GM12878 (cell line): ENCODE measurements at regions not wholly inside any gene's neighbourhood (a gene's known extent, or its start where the extent isn't known, plus 50 kb on each side); places are given as distances from the start of the nearest gene placed in this dataset.

Source experiments
- ATAC-seq: fragments of 200-7000 bp; cut with Tn5 transposase; 3 replicates; pipeline ENCODE4 v1.9.1; 2020; ENCODE audit warnings: mild to moderate bottlenecking, moderate library complexity
- BruUV-seq: library from RNA; stranded (reverse); fragments of 400-500 nt; replicated peaks from 2 replicates; lab custom pipeline; 2021; lab: Mats Ljungman, UMichigan
- CTCF ChIA-PET: fragments of 300-600 bp; sonication (Branson Sonifier 250); formaldehyde crosslinking; extraction: SDS; loops from one replicate; lab custom pipeline; 2021; ENCODE audit warnings: inconsistent platforms; lab: Yijun Ruan, JAX
- POLR2A ChIA-PET: fragments of 350-600 bp; formaldehyde crosslinking; extraction: SDS; loops from one replicate; lab custom pipeline; 2021; ENCODE audit warnings: inconsistent platforms; lab: Charles Lee
- RAD21 ChIA-PET: fragments of 300-600 bp; sonication (Branson Sonifier 250); formaldehyde crosslinking; loops from one replicate; lab custom pipeline; 2023; ENCODE audit warnings: antibody characterized with exemption; ENCODE audit not compliant: unreplicated experiment; lab: Charles Lee
- SMC1A ChIA-PET: fragments of 300-600 bp; sonication (Branson Sonifier 250); formaldehyde crosslinking; loops from one replicate; lab custom pipeline; 2023; ENCODE audit not compliant: unreplicated experiment, uncharacterized antibody; lab: Charles Lee
- DNase-seq: peaks from one replicate; pipeline ENCODE4 v3.0.0-alpha.2; 2011; ENCODE audit warnings: low read depth, low spot score
- FAIRE-seq: peaks from 3 replicates; lab custom pipeline; 2011; peaks lifted over from hg19 to GRCh38; lab: Jason Lieb, UNC
- H2AFZ ChIP-seq: 2 replicates; pipeline ENCODE4 v1.6.0; 2011; ENCODE audit warnings: low read depth, low read length, control low read depth; ENCODE audit not compliant: control insufficient read depth
- H3K27ac ChIP-seq: 2 replicates; pipeline ENCODE4 v1.5.1; 2011; ENCODE audit warnings: control low read depth; ENCODE audit not compliant: control insufficient read depth, insufficient read depth
- H3K27me3 ChIP-seq, 2 experiments: replicated peaks in 1 of 2; 2 replicates each; pipeline versions ENCODE4 v1.6.0 to v1.6.1; 2011; ENCODE audit warnings: low read length in 1 of 2; ENCODE audit not compliant: control insufficient read depth in 2 of 2, insufficient read depth in 2 of 2
- H3K36me3 ChIP-seq, 2 experiments: 2 replicates each; pipeline ENCODE4 v1.5.1; 2011; ENCODE audit warnings: low read length in 1 of 2; ENCODE audit not compliant: control insufficient read depth in 2 of 2, insufficient read depth in 2 of 2
- H3K4me1 ChIP-seq: 2 replicates; pipeline ENCODE4 v1.6.1; 2011; ENCODE audit warnings: mild to moderate bottlenecking, low read length, moderate library complexity, mixed read lengths; ENCODE audit not compliant: control insufficient read depth, insufficient read depth
- H3K4me2 ChIP-seq: 2 replicates; pipeline ENCODE4 v1.6.0; 2011; ENCODE audit warnings: control low read depth; ENCODE audit not compliant: control insufficient read depth, insufficient read depth
- H3K4me3 ChIP-seq: fragments of 200-600 bp; sonication (generic); 2 replicates; pipeline ENCODE4 v1.5.1; 2016
- H3K79me2 ChIP-seq: 2 replicates; pipeline ENCODE4 v1.6.0; 2011; ENCODE audit warnings: low read length; ENCODE audit not compliant: control insufficient read depth, insufficient read depth
- H3K9ac ChIP-seq: 2 replicates; pipeline ENCODE4 v1.8.0; 2011; ENCODE audit warnings: low read length, control low read depth, mixed read lengths; ENCODE audit not compliant: control insufficient read depth, insufficient read depth
- H3K9me3 ChIP-seq: replicated peaks from 3 replicates; pipeline ENCODE4 v1.5.1; 2011; ENCODE audit warnings: mild to moderate bottlenecking, low read length; ENCODE audit not compliant: control insufficient read depth, insufficient read depth
- H4K20me1 ChIP-seq: 2 replicates; pipeline ENCODE4 v1.6.0; 2011; ENCODE audit not compliant: control insufficient read depth, insufficient read depth
- BACH1 ChIP-seq: fragments of 450-650 bp; IDR thresholded peaks from 2 replicates; pipeline ENCODE4 v1.6.1; 2017; ENCODE audit warnings: mild to moderate bottlenecking, borderline replicate concordance
- FOXK2 ChIP-seq: fragments of 450-650 bp; IDR thresholded peaks from 2 replicates; pipeline ENCODE4 v1.6.1; 2017; ENCODE audit warnings: mild to moderate bottlenecking, moderate library complexity
- IRF4 ChIP-seq: IDR thresholded peaks from 2 replicates; pipeline ENCODE4 v1.6.1; 2011; ENCODE audit warnings: low read depth, low read length
- KAT2A ChIP-seq: conservative IDR thresholded peaks from 2 replicates; pipeline ENCODE4 v1.6.1; 2011; ENCODE audit warnings: low read depth, low read length; ENCODE audit not compliant: control insufficient read depth
- LARP7 ChIP-seq: fragments of 450-650 bp; IDR thresholded peaks from 2 replicates; pipeline ENCODE4 v1.6.1; 2017; ENCODE audit warnings: mild to moderate bottlenecking
- MYC ChIP-seq: IDR thresholded peaks from 2 replicates; pipeline ENCODE4 v1.6.1; 2011; ENCODE audit warnings: mild to moderate bottlenecking, low read length, moderate library complexity, inconsistent platforms; ENCODE audit not compliant: insufficient read depth, insufficient replicate concordance, insufficient read length, severe bottlenecking
- NFIC ChIP-seq: IDR thresholded peaks from 2 replicates; pipeline ENCODE4 v1.6.1; 2012; ENCODE audit warnings: low read depth, mild to moderate bottlenecking, inconsistent platforms, low read length, moderate library complexity
- NFXL1 ChIP-seq: fragments of 450-650 bp; IDR thresholded peaks from 2 replicates; pipeline ENCODE4 v1.6.1; 2017; ENCODE audit warnings: antibody characterized with exemption, mild to moderate bottlenecking, borderline replicate concordance
- NFYA ChIP-seq: IDR thresholded peaks from 2 replicates; pipeline ENCODE4 v1.6.1; 2011; ENCODE audit warnings: low read depth, mild to moderate bottlenecking, low read length, improper control_type of control experiment, borderline replicate concordance
- TARDBP ChIP-seq: IDR thresholded peaks from 2 replicates; pipeline ENCODE4 v1.6.1; 2016; ENCODE audit warnings: borderline replicate concordance
- ZNF274 ChIP-seq: IDR thresholded peaks from one replicate; pipeline ENCODE4 v1.8.0; 2011; ENCODE audit not compliant: insufficient read length, insufficient read depth
- ZNF384 ChIP-seq: IDR thresholded peaks from 2 replicates; pipeline ENCODE4 v1.6.1; 2012; ENCODE audit warnings: low read depth, mild to moderate bottlenecking, low read length, improper control_type of control experiment, borderline replicate concordance
- WGBS: methylation state at CpG from one replicate; pipeline ENCODE4 v1.1.6; 2016; ENCODE audit warnings: low lambda C conversion rate; ENCODE audit not compliant: insufficient replicate concordance, insufficient coverage; ENCODE audit errors: missing lambda C conversion rate; 5-methylcytosine and 5-hydroxymethylcytosine counted together
- in situ Hi-C: fragments of 300-500 bp; cut with MboI; formaldehyde crosslinking; loops from 9 replicates; pipeline ENCODE4 v1.14.3; 2018; ENCODE audit warnings: mixed read lengths
- intact Hi-C: fragments of 100-400 bp; cut with micrococcal nuclease; formaldehyde crosslinking; loops from one replicate; pipeline ENCODE4 v1.14.2; 2022; ENCODE audit not compliant: unreplicated experiment
- TF ChIP-seq, protein P1 (sequence below): fragments of 450-650 bp; IDR thresholded peaks from 2 replicates; pipeline ENCODE4 v1.6.1; 2016; ENCODE audit warnings: mild to moderate bottlenecking
- TF ChIP-seq, protein P2 (sequence below): fragments of 450-650 bp; formaldehyde crosslinking; IDR thresholded peaks from 2 replicates; pipeline ENCODE4 v1.5.0; 2022; ENCODE audit warnings: mild to moderate bottlenecking, missing genetic modification characterization
- TF ChIP-seq, protein P3 (sequence below): IDR thresholded peaks from 2 replicates; pipeline ENCODE4 v1.6.1; 2011; ENCODE audit warnings: mild to moderate bottlenecking, low read depth, low read length, moderate library complexity; ENCODE audit not compliant: insufficient replicate concordance

DNA sequence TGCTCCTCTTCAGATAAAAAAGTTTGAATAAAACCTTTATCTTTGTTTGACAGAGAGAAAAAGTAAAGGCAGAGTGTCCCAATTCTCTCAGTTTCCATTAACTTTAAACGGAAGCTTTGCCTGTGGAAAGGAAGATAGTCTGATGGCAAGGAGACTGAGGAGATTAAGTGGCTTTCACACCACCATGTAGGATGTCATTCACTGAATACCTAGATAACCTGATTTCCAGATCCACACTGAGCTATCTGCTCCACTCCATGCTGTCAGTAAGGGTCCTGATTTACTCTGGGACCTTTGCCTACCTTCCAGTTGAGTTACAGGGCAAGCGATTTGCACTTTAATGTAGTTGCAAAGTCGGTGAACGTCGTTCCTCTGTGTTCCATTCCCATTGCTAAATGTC lies 233.4 kb upstream of the TBL1XR1 start:
- Histone ChIP-seq H3K27me3 (no peaks in the 10 kb centered on the region), H3K36me3 (no peaks in the 10 kb centered on the region), H3K4me1 (peaks cover 8% of the 10 kb centered on the region), H3K9me3 (peaks cover 3% of the 10 kb centered on the region), H3K27ac (no peak overlapping the region), H3K4me3 (no peak overlapping the region), H2AFZ (no peak overlapping the region), H3K9ac (no peak overlapping the region), H4K20me1 (no peaks in the 10 kb centered on the region), H3K79me2 (no peaks in the 10 kb centered on the region), H3K4me2 (no peak overlapping the region)
- WGBS = 85% methylated on average over 5 of the region's 5 CpGs
- BruUV-seq = no TSS peak
- TF ChIP-seq, protein P1, sequence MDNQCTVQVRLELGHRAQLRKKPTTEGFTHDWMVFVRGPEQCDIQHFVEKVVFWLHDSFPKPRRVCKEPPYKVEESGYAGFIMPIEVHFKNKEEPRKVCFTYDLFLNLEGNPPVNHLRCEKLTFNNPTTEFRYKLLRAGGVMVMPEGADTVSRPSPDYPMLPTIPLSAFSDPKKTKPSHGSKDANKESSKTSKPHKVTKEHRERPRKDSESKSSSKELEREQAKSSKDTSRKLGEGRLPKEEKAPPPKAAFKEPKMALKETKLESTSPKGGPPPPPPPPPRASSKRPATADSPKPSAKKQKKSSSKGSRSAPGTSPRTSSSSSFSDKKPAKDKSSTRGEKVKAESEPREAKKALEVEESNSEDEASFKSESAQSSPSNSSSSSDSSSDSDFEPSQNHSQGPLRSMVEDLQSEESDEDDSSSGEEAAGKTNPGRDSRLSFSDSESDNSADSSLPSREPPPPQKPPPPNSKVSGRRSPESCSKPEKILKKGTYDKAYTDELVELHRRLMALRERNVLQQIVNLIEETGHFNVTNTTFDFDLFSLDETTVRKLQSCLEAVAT = no peak
- TF ChIP-seq NFYA (no peak), IRF4 (no peak), NFIC (no peak), ZNF384 (no peak), NFXL1 (no peak), BACH1 (no peak), ZNF274 (no peak), TARDBP (no peak), LARP7 (no peak), FOXK2 (no peak), MYC (no peak), KAT2A (no peak)
- TF ChIP-seq, protein P2, sequence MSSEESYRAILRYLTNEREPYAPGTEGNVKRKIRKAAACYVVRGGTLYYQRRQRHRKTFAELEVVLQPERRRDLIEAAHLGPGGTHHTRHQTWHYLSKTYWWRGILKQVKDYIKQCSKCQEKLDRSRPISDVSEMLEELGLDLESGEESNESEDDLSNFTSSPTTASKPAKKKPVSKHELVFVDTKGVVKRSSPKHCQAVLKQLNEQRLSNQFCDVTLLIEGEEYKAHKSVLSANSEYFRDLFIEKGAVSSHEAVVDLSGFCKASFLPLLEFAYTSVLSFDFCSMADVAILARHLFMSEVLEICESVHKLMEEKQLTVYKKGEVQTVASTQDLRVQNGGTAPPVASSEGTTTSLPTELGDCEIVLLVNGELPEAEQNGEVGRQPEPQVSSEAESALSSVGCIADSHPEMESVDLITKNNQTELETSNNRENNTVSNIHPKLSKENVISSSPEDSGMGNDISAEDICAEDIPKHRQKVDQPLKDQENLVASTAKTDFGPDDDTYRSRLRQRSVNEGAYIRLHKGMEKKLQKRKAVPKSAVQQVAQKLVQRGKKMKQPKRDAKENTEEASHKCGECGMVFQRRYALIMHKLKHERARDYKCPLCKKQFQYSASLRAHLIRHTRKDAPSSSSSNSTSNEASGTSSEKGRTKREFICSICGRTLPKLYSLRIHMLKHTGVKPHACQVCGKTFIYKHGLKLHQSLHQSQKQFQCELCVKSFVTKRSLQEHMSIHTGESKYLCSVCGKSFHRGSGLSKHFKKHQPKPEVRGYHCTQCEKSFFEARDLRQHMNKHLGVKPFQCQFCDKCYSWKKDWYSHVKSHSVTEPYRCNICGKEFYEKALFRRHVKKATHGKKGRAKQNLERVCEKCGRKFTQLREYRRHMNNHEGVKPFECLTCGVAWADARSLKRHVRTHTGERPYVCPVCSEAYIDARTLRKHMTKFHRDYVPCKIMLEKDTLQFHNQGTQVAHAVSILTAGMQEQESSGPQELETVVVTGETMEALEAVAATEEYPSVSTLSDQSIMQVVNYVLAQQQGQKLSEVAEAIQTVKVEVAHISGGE (CRISPR knock-in tag) = no peak
- TF ChIP-seq, protein P3, sequence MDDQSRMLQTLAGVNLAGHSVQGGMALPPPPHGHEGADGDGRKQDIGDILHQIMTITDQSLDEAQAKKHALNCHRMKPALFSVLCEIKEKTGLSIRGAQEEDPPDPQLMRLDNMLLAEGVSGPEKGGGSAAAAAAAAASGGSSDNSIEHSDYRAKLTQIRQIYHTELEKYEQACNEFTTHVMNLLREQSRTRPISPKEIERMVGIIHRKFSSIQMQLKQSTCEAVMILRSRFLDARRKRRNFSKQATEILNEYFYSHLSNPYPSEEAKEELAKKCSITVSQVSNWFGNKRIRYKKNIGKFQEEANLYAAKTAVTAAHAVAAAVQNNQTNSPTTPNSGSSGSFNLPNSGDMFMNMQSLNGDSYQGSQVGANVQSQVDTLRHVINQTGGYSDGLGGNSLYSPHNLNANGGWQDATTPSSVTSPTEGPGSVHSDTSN = no peak
- in situ Hi-C loops (no loop called here), intact Hi-C loops (no loop called here)
- ChIA-PET SMC1A (no interaction called here), CTCF (no interaction called here), RAD21 (no interaction called here), POLR2A (no interaction called here)
- ATAC-seq (no peak), FAIRE-seq (no peak), DNase-seq (no peak)
